HG02642 (cell line): ENCODE measurements at regions not wholly inside any gene's neighbourhood (a gene's known extent, or its start where the extent isn't known, plus 50 kb on each side); places are given as distances from the start of the nearest gene placed in this dataset.
A peak's percentile ranks its signal among the peaks of the same experiment; 100 is the strongest.
"Not testable (repeated sequence)": the region's sequence is repeated elsewhere in the genome, so short reads cannot be mapped to it uniquely, and the experiment has no call there.

ENCODE experiments used
- ATAC-seq: cut with Tn5 transposase; IDR thresholded peaks from one replicate; pipeline ENCODE4 v1.9.1; 2021; ENCODE audit warnings: mild to moderate bottlenecking; ENCODE audit not compliant: unreplicated experiment, poor library complexity

GRCh38 chr20:28562510-28562898, 2695.0 kb upstream of the DEFB115 start:
- ATAC-seq, result no peak

- ATAC-seq, result not testable (repeated sequence)
Observed at GRCh38 chr20:28562899-28563521, 2694.5 kb upstream of the DEFB115 start.

- ATAC-seq, result not testable (repeated sequence)
Observed at GRCh38 chr20:28564024-28564423, 2693.4 kb upstream of the DEFB115 start.

- not testable (repeated sequence) for ATAC-seq
Observed at GRCh38 chr20:28564688-28565463, 2692.6 kb upstream of the DEFB115 start.

GRCh38 chr20:28575991-28576390, 2681.5 kb upstream of the DEFB115 start:
- not testable (repeated sequence) for ATAC-seq

- ATAC-seq, result not testable (repeated sequence)
Observed at GRCh38 chr20:28591680-28592079, 2665.8 kb upstream of the DEFB115 start.

- not testable (repeated sequence) for ATAC-seq
Observed at GRCh38 chr20:28593383-28593782, 2664.1 kb upstream of the DEFB115 start.

- ATAC-seq, result not testable (repeated sequence)
Observed at GRCh38 chr20:28594476-28594875, 2663.0 kb upstream of the DEFB115 start.

GRCh38 chr20:28602006-28602402, 2655.5 kb upstream of the DEFB115 start:
- ATAC-seq, result not testable (repeated sequence)

GRCh38 chr20:28602403-28603217, 2654.9 kb upstream of the DEFB115 start:
- ATAC-seq, result peak; percentile 100

GRCh38 chr20:28603218-28603577, 2654.3 kb upstream of the DEFB115 start:
- ATAC-seq, result not testable (repeated sequence)

- ATAC-seq, result no peak
Observed at GRCh38 chr20:28616354-28616753, 2641.1 kb upstream of the DEFB115 start.

GRCh38 chr20:28619956-28620651, 2637.4 kb upstream of the DEFB115 start:
- not testable (repeated sequence) for ATAC-seq

- not testable (repeated sequence) for ATAC-seq
Observed at GRCh38 chr20:28625112-28625511, 2632.4 kb upstream of the DEFB115 start.

GRCh38 chr20:28640831-28641230, 2616.6 kb upstream of the DEFB115 start:
- not testable (repeated sequence) for ATAC-seq
